ENCODE measurements at regions not wholly inside any gene's neighbourhood (a gene's known extent, or its start where the extent isn't known, plus 50 kb on each side); places are given as distances from the start of the nearest gene placed in this dataset.

GRCh38 chr7:109354000-109354399 is 784.3 kb downstream of the DNAJB9 start:
- no peak for DNase-seq (ENCODE audit: low read depth in 6 of 9, low spot score in 9 of 9)
- H3K4me3 ChIP-seq (ENCODE audit: low read length in 2 of 2): no peak overlapping the region
- H3K36me3 ChIP-seq (ENCODE audit: control insufficient read depth in 2 of 2, insufficient read depth in 2 of 2, low read length in 1 of 2): no peaks in the 10 kb centered on the region
- no peaks in the 10 kb centered on the region for H3K27me3 ChIP-seq (ENCODE audit: control insufficient read depth in 2 of 2, insufficient read depth in 1 of 2, low read length in 1 of 2)
- H3K4me1 ChIP-seq (ENCODE audit: control insufficient read depth in 2 of 2, insufficient read depth in 2 of 2, low read length in 2 of 2): no peaks in the 10 kb centered on the region
- no peak overlapping the region for H3K27ac ChIP-seq (ENCODE audit: low read depth in 1 of 2, low read length in 1 of 2)
- H3K9me3 ChIP-seq (ENCODE audit: control insufficient read depth in 2 of 2, insufficient read depth in 1 of 2, low read length in 1 of 2): no peaks in the 10 kb centered on the region
- WGBS: 80% methylated on average over 3 of the region's 3 CpGs

GRCh38 chr7:109354552-109354951 is 784.9 kb downstream of the DNAJB9 start:
- Histone ChIP-seq H3K9me3 (ENCODE audit: control insufficient read depth in 2 of 2, insufficient read depth in 1 of 2, low read length in 1 of 2) (no peaks in the 10 kb centered on the region), H3K27me3 (ENCODE audit: control insufficient read depth in 2 of 2, insufficient read depth in 1 of 2, low read length in 1 of 2) (no peaks in the 10 kb centered on the region), H3K4me3 (ENCODE audit: low read length in 2 of 2) (no peak overlapping the region), H3K36me3 (ENCODE audit: control insufficient read depth in 2 of 2, insufficient read depth in 2 of 2, low read length in 1 of 2) (no peaks in the 10 kb centered on the region), H3K27ac (ENCODE audit: low read depth in 1 of 2, low read length in 1 of 2) (no peak overlapping the region), H3K4me1 (ENCODE audit: control insufficient read depth in 2 of 2, insufficient read depth in 2 of 2, low read length in 2 of 2) (no peaks in the 10 kb centered on the region)
- 96% methylated on average over 1 of the region's 1 CpG for WGBS
- DNase-seq (ENCODE audit: low read depth in 6 of 9, low spot score in 9 of 9): no peak

- H3K4me3 ChIP-seq (ENCODE audit: low read length in 2 of 2): no peak overlapping the region
- no peaks in the 10 kb centered on the region for H3K36me3 ChIP-seq (ENCODE audit: control insufficient read depth in 2 of 2, insufficient read depth in 2 of 2, low read length in 1 of 2)
- H3K4me1 ChIP-seq (ENCODE audit: control insufficient read depth in 2 of 2, insufficient read depth in 2 of 2, low read length in 2 of 2): no peaks in the 10 kb centered on the region
- H3K27ac ChIP-seq (ENCODE audit: low read depth in 1 of 2, low read length in 1 of 2): no peak overlapping the region
- DNase-seq (ENCODE audit: low read depth in 6 of 9, low spot score in 9 of 9): no peak
- H3K27me3 ChIP-seq (ENCODE audit: control insufficient read depth in 2 of 2, insufficient read depth in 1 of 2, low read length in 1 of 2): no peaks in the 10 kb centered on the region
- no peaks in the 10 kb centered on the region for H3K9me3 ChIP-seq (ENCODE audit: control insufficient read depth in 2 of 2, insufficient read depth in 1 of 2, low read length in 1 of 2)
Observed at GRCh38 chr7:109375823-109376222, 806.1 kb downstream of the DNAJB9 start.

- no peak overlapping the region for H3K27ac ChIP-seq (ENCODE audit: low read depth in 1 of 2, low read length in 1 of 2)
- H3K27me3 ChIP-seq (ENCODE audit: control insufficient read depth in 2 of 2, insufficient read depth in 1 of 2, low read length in 1 of 2): no peaks in the 10 kb centered on the region
- H3K9me3 ChIP-seq (ENCODE audit: control insufficient read depth in 2 of 2, insufficient read depth in 1 of 2, low read length in 1 of 2): no peaks in the 10 kb centered on the region
- no peaks in the 10 kb centered on the region for H3K4me1 ChIP-seq (ENCODE audit: control insufficient read depth in 2 of 2, insufficient read depth in 2 of 2, low read length in 2 of 2)
- H3K36me3 ChIP-seq (ENCODE audit: control insufficient read depth in 2 of 2, insufficient read depth in 2 of 2, low read length in 1 of 2): no peaks in the 10 kb centered on the region
- DNase-seq (ENCODE audit: low read depth in 6 of 9, low spot score in 9 of 9): no peak
- no peak overlapping the region for H3K4me3 ChIP-seq (ENCODE audit: low read length in 2 of 2)
Observed at GRCh38 chr7:109376576-109376975, 806.9 kb downstream of the DNAJB9 start.

- Histone ChIP-seq H3K27ac (ENCODE audit: low read depth in 1 of 2, low read length in 1 of 2) (no peak overlapping the region), H3K4me3 (ENCODE audit: low read length in 2 of 2) (no peak overlapping the region), H3K4me1 (ENCODE audit: control insufficient read depth in 2 of 2, insufficient read depth in 2 of 2, low read length in 2 of 2) (no peaks in the 10 kb centered on the region), H3K27me3 (ENCODE audit: control insufficient read depth in 2 of 2, insufficient read depth in 1 of 2, low read length in 1 of 2) (no peaks in the 10 kb centered on the region), H3K36me3 (ENCODE audit: control insufficient read depth in 2 of 2, insufficient read depth in 2 of 2, low read length in 1 of 2) (no peaks in the 10 kb centered on the region), H3K9me3 (ENCODE audit: control insufficient read depth in 2 of 2, insufficient read depth in 1 of 2, low read length in 1 of 2) (no peaks in the 10 kb centered on the region)
- DNase-seq (ENCODE audit: low read depth in 6 of 9, low spot score in 9 of 9): no peak
- WGBS: 71% methylated on average over 3 of the region's 3 CpGs
Observed at GRCh38 chr7:109377076-109377884, 807.6 kb downstream of the DNAJB9 start.

- Histone ChIP-seq H3K27me3 (ENCODE audit: control insufficient read depth in 2 of 2, insufficient read depth in 1 of 2, low read length in 1 of 2) (no peaks in the 10 kb centered on the region), H3K4me1 (ENCODE audit: control insufficient read depth in 2 of 2, insufficient read depth in 2 of 2, low read length in 2 of 2) (no peaks in the 10 kb centered on the region), H3K27ac (ENCODE audit: low read depth in 1 of 2, low read length in 1 of 2) (no peak overlapping the region), H3K4me3 (ENCODE audit: low read length in 2 of 2) (no peak overlapping the region), H3K9me3 (ENCODE audit: control insufficient read depth in 2 of 2, insufficient read depth in 1 of 2, low read length in 1 of 2) (no peaks in the 10 kb centered on the region), H3K36me3 (ENCODE audit: control insufficient read depth in 2 of 2, insufficient read depth in 2 of 2, low read length in 1 of 2) (no peaks in the 10 kb centered on the region)
- DNase-seq (ENCODE audit: low read depth in 6 of 9, low spot score in 9 of 9): no peak
- 95% methylated on average over 2 of the region's 2 CpGs for WGBS
Observed at GRCh38 chr7:109386959-109387358, 817.3 kb downstream of the DNAJB9 start.

GRCh38 chr7:109387530-109387929 is 817.9 kb downstream of the DNAJB9 start:
- Histone ChIP-seq H3K4me3 (ENCODE audit: low read length in 2 of 2) (no peak overlapping the region), H3K4me1 (ENCODE audit: control insufficient read depth in 2 of 2, insufficient read depth in 2 of 2, low read length in 2 of 2) (no peaks in the 10 kb centered on the region), H3K9me3 (ENCODE audit: control insufficient read depth in 2 of 2, insufficient read depth in 1 of 2, low read length in 1 of 2) (no peaks in the 10 kb centered on the region), H3K36me3 (ENCODE audit: control insufficient read depth in 2 of 2, insufficient read depth in 2 of 2, low read length in 1 of 2) (no peaks in the 10 kb centered on the region), H3K27me3 (ENCODE audit: control insufficient read depth in 2 of 2, insufficient read depth in 1 of 2, low read length in 1 of 2) (no peaks in the 10 kb centered on the region), H3K27ac (ENCODE audit: low read depth in 1 of 2, low read length in 1 of 2) (no peak overlapping the region)
- DNase-seq (ENCODE audit: low read depth in 6 of 9, low spot score in 9 of 9): no peak
- 95% methylated on average over 1 of the region's 1 CpG for WGBS

- Histone ChIP-seq H3K27ac (ENCODE audit: low read depth in 1 of 2, low read length in 1 of 2) (no peak overlapping the region), H3K4me1 (ENCODE audit: control insufficient read depth in 2 of 2, insufficient read depth in 2 of 2, low read length in 2 of 2) (no peaks in the 10 kb centered on the region), H3K27me3 (ENCODE audit: control insufficient read depth in 2 of 2, insufficient read depth in 1 of 2, low read length in 1 of 2) (no peaks in the 10 kb centered on the region), H3K4me3 (ENCODE audit: low read length in 2 of 2) (no peak overlapping the region), H3K9me3 (ENCODE audit: control insufficient read depth in 2 of 2, insufficient read depth in 1 of 2, low read length in 1 of 2) (no peaks in the 10 kb centered on the region), H3K36me3 (ENCODE audit: control insufficient read depth in 2 of 2, insufficient read depth in 2 of 2, low read length in 1 of 2) (no peaks in the 10 kb centered on the region)
- 92% methylated on average over 3 of the region's 3 CpGs for WGBS
- no peak for DNase-seq (ENCODE audit: low read depth in 6 of 9, low spot score in 9 of 9)
Observed at GRCh38 chr7:109391240-109391639, 821.6 kb downstream of the DNAJB9 start.

- Histone ChIP-seq H3K36me3 (ENCODE audit: control insufficient read depth in 2 of 2, insufficient read depth in 2 of 2, low read length in 1 of 2) (no peaks in the 10 kb centered on the region), H3K27me3 (ENCODE audit: control insufficient read depth in 2 of 2, insufficient read depth in 1 of 2, low read length in 1 of 2) (no peaks in the 10 kb centered on the region), H3K9me3 (ENCODE audit: control insufficient read depth in 2 of 2, insufficient read depth in 1 of 2, low read length in 1 of 2) (no peaks in the 10 kb centered on the region), H3K4me1 (ENCODE audit: control insufficient read depth in 2 of 2, insufficient read depth in 2 of 2, low read length in 2 of 2) (no peaks in the 10 kb centered on the region), H3K4me3 (ENCODE audit: low read length in 2 of 2) (no peak overlapping the region), H3K27ac (ENCODE audit: low read depth in 1 of 2, low read length in 1 of 2) (no peak overlapping the region)
- DNase-seq (ENCODE audit: low read depth in 6 of 9, low spot score in 9 of 9): no peak
- WGBS: 88% methylated on average over 1 of the region's 1 CpG
Observed at GRCh38 chr7:109402107-109402506, 832.4 kb downstream of the DNAJB9 start.
